Chondrocyte (in vitro differentiated cells): ENCODE measurements at regions not wholly inside any gene's neighbourhood (a gene's known extent, or its start where the extent isn't known, plus 50 kb on each side); places are given as distances from the start of the nearest gene placed in this dataset.

ENCODE experiments used
- DNase-seq: peaks from one replicate; pipeline ENCODE4 v3.0.0; 2021; ENCODE audit warnings: mixed read lengths, low spot score
- H3K27ac Mint-ChIP-seq: one replicate; pipeline ENCODE4 v1.8.0; 2021; ENCODE audit warnings: mild to moderate bottlenecking, moderate library complexity, mixed read lengths; ENCODE audit not compliant: unreplicated experiment
- H3K27me3 Mint-ChIP-seq: 2 replicates; pipeline ENCODE4 v1.8.0; 2021; ENCODE audit warnings: low read depth, mixed read lengths
- H3K36me3 Mint-ChIP-seq: 2 replicates; pipeline ENCODE4 v1.8.0; 2021; ENCODE audit warnings: low read depth, mixed read lengths
- H3K4me1 Mint-ChIP-seq: 2 replicates; pipeline ENCODE4 v1.8.0; 2021; ENCODE audit warnings: low read depth, mild to moderate bottlenecking, mixed read lengths
- H3K4me3 Mint-ChIP-seq: one replicate; pipeline ENCODE4 v1.8.0; 2021; ENCODE audit warnings: mild to moderate bottlenecking, moderate library complexity, mixed read lengths; ENCODE audit not compliant: unreplicated experiment
- H3K9me3 Mint-ChIP-seq: 2 replicates; pipeline ENCODE4 v1.8.0; 2021; ENCODE audit warnings: low read depth, mixed read lengths
- TF ChIP-seq, protein P1 (sequence below): fragments of 200-600 bp; sonication (generic); IDR thresholded peaks from 2 replicates; pipeline ENCODE4 v1.5.0; 2021; ENCODE audit warnings: antibody characterized with exemption, mild to moderate bottlenecking, moderate library complexity

DNA sequence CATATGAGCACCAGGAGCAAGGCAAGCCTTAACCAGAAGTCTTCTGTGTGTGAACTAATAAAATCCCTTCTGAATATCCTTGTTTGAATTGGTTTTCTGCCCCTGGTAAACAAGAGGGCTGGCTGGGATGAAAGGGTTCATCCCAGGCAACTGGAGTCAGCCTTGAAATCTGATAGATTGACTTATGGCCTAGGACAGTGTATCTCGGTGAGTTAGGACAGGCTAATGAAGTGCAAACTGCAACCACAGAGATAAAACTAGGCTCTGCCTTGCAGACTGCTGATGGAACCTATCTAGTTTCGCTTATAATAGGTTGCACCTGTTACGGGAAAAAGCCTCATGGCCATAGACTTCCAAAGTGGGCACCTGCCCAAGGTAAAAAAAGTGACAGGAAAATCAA is 451.9 kb upstream of the NOVA1 start:
- Mint-ChIP-seq H3K27ac (no peak overlapping the region), H3K36me3 (no peaks in the 10 kb centered on the region), H3K4me1 (no peaks in the 10 kb centered on the region)

DNA sequence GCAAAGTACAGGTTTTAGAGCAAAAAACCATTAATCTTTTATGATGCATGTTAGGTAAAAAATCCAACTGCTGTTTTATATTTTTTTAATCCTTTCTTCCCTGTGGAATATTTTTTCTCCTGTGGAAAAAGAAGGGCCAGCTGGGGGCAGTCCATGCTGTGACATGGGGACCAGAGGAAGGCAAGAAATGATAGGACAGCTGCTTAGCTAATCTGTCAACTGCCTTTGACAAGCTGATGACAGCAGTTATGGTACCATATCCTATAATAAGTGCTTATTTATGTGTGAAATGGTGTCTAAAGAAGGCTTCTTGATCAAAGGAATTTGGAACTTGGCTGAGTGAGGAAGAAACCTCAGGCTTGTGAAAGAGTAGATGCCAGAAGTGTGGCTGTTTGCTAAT is 452.4 kb upstream of the NOVA1 start:
- Mint-ChIP-seq H3K36me3 (no peaks in the 10 kb centered on the region), H3K4me1 (no peaks in the 10 kb centered on the region), H3K4me3 (no peak overlapping the region), H3K27ac (no peak overlapping the region), H3K27me3 (no peaks in the 10 kb centered on the region), H3K9me3 (peaks cover 19% of the 10 kb centered on the region)
- TF ChIP-seq, protein P1, sequence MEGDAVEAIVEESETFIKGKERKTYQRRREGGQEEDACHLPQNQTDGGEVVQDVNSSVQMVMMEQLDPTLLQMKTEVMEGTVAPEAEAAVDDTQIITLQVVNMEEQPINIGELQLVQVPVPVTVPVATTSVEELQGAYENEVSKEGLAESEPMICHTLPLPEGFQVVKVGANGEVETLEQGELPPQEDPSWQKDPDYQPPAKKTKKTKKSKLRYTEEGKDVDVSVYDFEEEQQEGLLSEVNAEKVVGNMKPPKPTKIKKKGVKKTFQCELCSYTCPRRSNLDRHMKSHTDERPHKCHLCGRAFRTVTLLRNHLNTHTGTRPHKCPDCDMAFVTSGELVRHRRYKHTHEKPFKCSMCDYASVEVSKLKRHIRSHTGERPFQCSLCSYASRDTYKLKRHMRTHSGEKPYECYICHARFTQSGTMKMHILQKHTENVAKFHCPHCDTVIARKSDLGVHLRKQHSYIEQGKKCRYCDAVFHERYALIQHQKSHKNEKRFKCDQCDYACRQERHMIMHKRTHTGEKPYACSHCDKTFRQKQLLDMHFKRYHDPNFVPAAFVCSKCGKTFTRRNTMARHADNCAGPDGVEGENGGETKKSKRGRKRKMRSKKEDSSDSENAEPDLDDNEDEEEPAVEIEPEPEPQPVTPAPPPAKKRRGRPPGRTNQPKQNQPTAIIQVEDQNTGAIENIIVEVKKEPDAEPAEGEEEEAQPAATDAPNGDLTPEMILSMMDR = no peak
- no peak for DNase-seq

More for the DNA sequence above, 451.9 kb upstream of the NOVA1 start:
- DNase-seq = no peak
- no peak overlapping the region for H3K4me3 Mint-ChIP-seq
- peaks cover 19% of the 10 kb centered on the region for H3K9me3 Mint-ChIP-seq
- H3K27me3 Mint-ChIP-seq = no peaks in the 10 kb centered on the region
- TF ChIP-seq, protein P1 = no peak

DNA sequence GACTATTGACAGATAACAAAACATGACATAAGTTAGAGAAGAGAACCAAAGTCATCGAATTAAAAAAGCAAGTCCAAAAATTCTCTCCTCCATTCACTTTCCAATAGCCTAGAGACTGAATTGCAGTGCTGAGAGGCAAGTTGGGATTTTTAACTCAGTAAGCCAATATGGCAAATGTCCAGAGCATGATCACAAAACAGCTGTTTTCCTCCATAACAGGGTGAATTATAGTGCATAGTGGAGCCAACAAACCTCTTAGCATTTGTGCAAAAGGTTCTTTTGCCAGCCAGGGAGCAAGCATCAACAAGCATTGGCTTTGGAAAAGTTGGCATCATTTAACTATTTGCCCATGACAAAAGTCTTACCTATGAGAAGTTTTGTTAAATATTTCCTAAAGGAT is 458.8 kb upstream of the NOVA1 start:
- H3K4me1 Mint-ChIP-seq = no peaks in the 10 kb centered on the region
- no peaks in the 10 kb centered on the region for H3K36me3 Mint-ChIP-seq
- TF ChIP-seq, protein P1 = no peak
- DNase-seq = no peak
- H3K27ac Mint-ChIP-seq = no peak overlapping the region
- peaks cover 19% of the 10 kb centered on the region for H3K9me3 Mint-ChIP-seq
- no peaks in the 10 kb centered on the region for H3K27me3 Mint-ChIP-seq
- H3K4me3 Mint-ChIP-seq = no peak overlapping the region

DNA sequence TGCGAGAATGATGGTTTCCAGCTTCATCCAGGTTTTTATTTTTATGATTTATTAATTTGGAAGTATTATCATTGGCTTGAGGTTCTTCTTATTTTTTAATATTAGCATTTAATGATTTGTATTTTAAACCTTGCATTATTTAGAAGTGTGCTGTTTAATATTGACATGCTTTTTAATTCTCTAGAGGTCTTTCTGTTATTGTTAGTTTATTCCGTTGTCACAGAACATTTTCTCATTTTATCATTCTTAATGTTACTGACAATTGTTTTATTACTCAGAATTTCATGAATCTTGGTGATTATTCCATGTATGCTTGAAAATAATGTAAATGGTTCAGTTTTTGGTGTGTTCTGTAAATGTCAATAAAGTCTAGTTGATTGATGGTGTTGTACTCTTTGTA is 463.5 kb upstream of the NOVA1 start:
- H3K9me3 Mint-ChIP-seq = no peaks in the 10 kb centered on the region
- H3K4me3 Mint-ChIP-seq = no peak overlapping the region
- no peak overlapping the region for H3K27ac Mint-ChIP-seq
- TF ChIP-seq, protein P1 = no peak
- no peak for DNase-seq
- peaks cover 2% of the 10 kb centered on the region for H3K27me3 Mint-ChIP-seq
- no peaks in the 10 kb centered on the region for H3K36me3 Mint-ChIP-seq
- no peaks in the 10 kb centered on the region for H3K4me1 Mint-ChIP-seq

DNA sequence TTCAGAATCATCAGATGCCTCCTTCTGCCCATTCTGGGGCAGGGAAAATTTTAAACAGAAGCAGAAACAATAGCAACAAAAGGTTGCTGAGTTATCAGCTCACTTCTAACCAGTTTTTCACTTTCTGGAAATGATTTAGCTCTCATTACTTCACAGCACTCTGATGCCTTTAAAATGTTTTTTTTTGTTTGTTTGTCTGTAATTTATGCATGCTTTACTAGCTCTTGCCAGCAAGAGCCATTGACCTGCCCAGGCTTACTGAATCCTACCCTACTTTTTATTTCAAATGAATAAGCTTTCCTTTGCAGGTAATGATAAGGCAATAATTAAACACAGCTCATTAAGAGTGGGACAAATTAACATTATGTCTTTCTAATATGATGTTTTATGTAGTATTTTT is 466.1 kb upstream of the NOVA1 start:
- H3K27ac Mint-ChIP-seq = no peak overlapping the region
- TF ChIP-seq, protein P1 = no peak
- H3K9me3 Mint-ChIP-seq = no peaks in the 10 kb centered on the region
- H3K27me3 Mint-ChIP-seq = peaks cover 2% of the 10 kb centered on the region
- DNase-seq = no peak
- H3K36me3 Mint-ChIP-seq = no peaks in the 10 kb centered on the region
- H3K4me3 Mint-ChIP-seq = no peak overlapping the region
- no peaks in the 10 kb centered on the region for H3K4me1 Mint-ChIP-seq
